GM23338 (cell line): ENCODE measurements at regions not wholly inside any gene's neighbourhood (a gene's known extent, or its start where the extent isn't known, plus 50 kb on each side); places are given as distances from the start of the nearest gene placed in this dataset.

Experiments used
- ATAC-seq: fragments of 200-7000 bp; cut with Tn5 transposase; 3 replicates; pipeline ENCODE4 v1.9.1; 2020
- DNase-seq: peaks from one replicate; pipeline ENCODE4 v3.0.0-alpha.2; 2015; ENCODE audit warnings: low spot score
- H2AFZ ChIP-seq: fragments of 200-600 bp; sonication (generic); 2 replicates; pipeline ENCODE4 v1.8.0; 2016; ENCODE audit warnings: antibody characterized with exemption, mild to moderate bottlenecking, moderate library complexity
- H3F3A ChIP-seq: fragments of 200-600 bp; sonication (generic); replicated peaks from 2 replicates; pipeline ENCODE4 v1.8.0; 2017; ENCODE audit warnings: antibody characterized with exemption, mixed run types, low read depth
- H3K27ac ChIP-seq: fragments of 200-600 bp; sonication (generic); 2 replicates; pipeline ENCODE4 v1.6.1; 2016; ENCODE audit warnings: low read depth
- H3K27me3 ChIP-seq: fragments of 200-600 bp; sonication (generic); 2 replicates; pipeline ENCODE4 v1.8.0; 2016; ENCODE audit warnings: mild to moderate bottlenecking, mixed run types, moderate library complexity; ENCODE audit not compliant: insufficient read depth
- H3K36me3 ChIP-seq: fragments of 200-600 bp; sonication (generic); 2 replicates; pipeline ENCODE4 v1.8.0; 2016; ENCODE audit warnings: mild to moderate bottlenecking; ENCODE audit not compliant: insufficient read depth
- H3K4me1 ChIP-seq: fragments of 200-600 bp; sonication (generic); 2 replicates; pipeline ENCODE4 v1.8.0; 2016; ENCODE audit warnings: mild to moderate bottlenecking, moderate library complexity; ENCODE audit not compliant: insufficient read depth
- H3K4me2 ChIP-seq: fragments of 200-600 bp; sonication (generic); 2 replicates; pipeline ENCODE4 v1.7.1; 2017; ENCODE audit warnings: mixed run types
- H3K4me3 ChIP-seq: fragments of 200-600 bp; sonication (generic); 2 replicates; pipeline ENCODE4 v1.6.1; 2016; ENCODE audit warnings: mixed run types
- H3K79me2 ChIP-seq: fragments of 200-600 bp; sonication (generic); replicated peaks from 2 replicates; pipeline ENCODE4 v1.8.0; 2017; ENCODE audit warnings: mild to moderate bottlenecking; ENCODE audit not compliant: insufficient read depth
- H3K9me2 ChIP-seq: fragments of 200-600 bp; sonication (generic); 2 replicates; pipeline ENCODE4 v1.8.0; 2017; ENCODE audit not compliant: insufficient read depth
- H4K20me1 ChIP-seq: fragments of 200-600 bp; sonication (generic); replicated peaks from 2 replicates; pipeline ENCODE4 v1.8.0; 2017; ENCODE audit warnings: mild to moderate bottlenecking; ENCODE audit not compliant: insufficient read depth
- H3K27ac Mint-ChIP-seq: 2 replicates; pipeline ENCODE4 v1.8.0; 2020; ENCODE audit warnings: inconsistent platforms, mild to moderate bottlenecking, moderate library complexity, mixed read lengths
- H3K27me3 Mint-ChIP-seq: 3 replicates; pipeline ENCODE4 v1.8.0; 2022; ENCODE audit warnings: low read depth, mild to moderate bottlenecking, moderate library complexity, mixed read lengths, inconsistent platforms; ENCODE audit not compliant: insufficient read depth, poor library complexity
- H3K36me3 Mint-ChIP-seq: 3 replicates; pipeline ENCODE4 v1.8.0; 2021; ENCODE audit warnings: low read depth, mild to moderate bottlenecking, inconsistent platforms, moderate library complexity, mixed read lengths
- H3K4me1 Mint-ChIP-seq: 3 replicates; pipeline ENCODE4 v1.8.0; 2020; ENCODE audit warnings: mild to moderate bottlenecking, inconsistent platforms, mixed read lengths
- H3K4me3 Mint-ChIP-seq: 3 replicates; pipeline ENCODE4 v1.8.0; 2021; ENCODE audit warnings: moderate library complexity, mild to moderate bottlenecking, inconsistent platforms, mixed read lengths
- H3K9me3 Mint-ChIP-seq: 3 replicates; pipeline ENCODE4 v1.8.0; 2020; ENCODE audit warnings: moderate library complexity, mild to moderate bottlenecking, inconsistent platforms, mixed read lengths
- CREB1 ChIP-seq: fragments of 250-450 bp; sonication (Bioruptor Pico); IDR thresholded peaks from 2 replicates; pipeline ENCODE4 v1.5.0; 2020; ENCODE audit warnings: low read depth, mild to moderate bottlenecking, moderate library complexity
- CTCF ChIP-seq, 2 experiments: fragments of 200-600 bp in 1 of 2; sonication (generic) in 1 of 2; conservative IDR thresholded peaks; 2 replicates each; pipeline versions ENCODE4 v1.5.1 to v1.6.1; 2016 to 2017; ENCODE audit warnings: antibody characterized with exemption in 2 of 2, low read depth in 2 of 2, mild to moderate bottlenecking in 2 of 2, moderate library complexity in 1 of 2
- ETS1 ChIP-seq: IDR thresholded peaks from 2 replicates; pipeline ENCODE4 v1.6.1; 2016; ENCODE audit warnings: antibody characterized with exemption
- EZH2 ChIP-seq: fragments of 200-600 bp; sonication (generic); IDR thresholded peaks from one replicate; pipeline ENCODE4 v1.8.0; 2017; ENCODE audit warnings: antibody characterized with exemption, mild to moderate bottlenecking, low read depth; ENCODE audit not compliant: unreplicated experiment
- JUNB ChIP-seq: IDR thresholded peaks from one replicate; pipeline ENCODE4 v1.6.1; 2016; ENCODE audit warnings: antibody characterized with exemption; ENCODE audit not compliant: unreplicated experiment
- NANOG ChIP-seq: IDR thresholded peaks from 2 replicates; pipeline ENCODE4 v1.6.1; 2016; ENCODE audit warnings: antibody characterized with exemption, borderline replicate concordance
- STAT1 ChIP-seq: IDR thresholded peaks from one replicate; pipeline ENCODE4 v1.6.1; 2016; ENCODE audit warnings: antibody characterized with exemption; ENCODE audit not compliant: unreplicated experiment
- ZNF114 ChIP-seq: fragments of 250-450 bp; sonication (Bioruptor Pico); IDR thresholded peaks from 2 replicates; pipeline ENCODE4 v1.5.0; 2020; ENCODE audit warnings: mild to moderate bottlenecking, moderate library complexity
- TF ChIP-seq, protein P1 (sequence below): IDR thresholded peaks from one replicate; pipeline ENCODE4 v1.6.1; 2018; ENCODE audit warnings: antibody characterized with exemption; ENCODE audit not compliant: unreplicated experiment
- TF ChIP-seq, protein P2 (sequence below): fragments of 250-450 bp; sonication (Bioruptor Pico); IDR thresholded peaks from 2 replicates; pipeline ENCODE4 v1.5.0; 2020; ENCODE audit warnings: mild to moderate bottlenecking, moderate library complexity

DNA sequence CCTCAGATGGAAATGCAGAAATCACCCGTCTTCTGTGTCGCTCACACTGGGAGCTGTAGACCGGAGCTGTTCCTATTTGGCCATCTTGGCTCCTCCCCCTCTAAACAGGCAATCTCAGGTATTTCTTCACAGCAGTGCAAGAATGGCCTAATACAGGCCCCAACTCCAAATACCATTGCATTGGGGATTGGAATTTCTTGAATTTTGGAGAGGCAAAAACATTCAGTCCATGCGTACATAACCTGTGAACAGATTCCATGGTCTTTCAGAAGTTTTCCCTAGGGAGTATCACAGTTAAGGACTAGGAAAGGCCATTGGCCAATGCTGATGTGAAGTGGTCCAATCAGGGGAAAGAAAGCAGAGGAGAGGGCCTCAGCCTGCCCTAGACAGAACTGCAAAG, 128.2 kb upstream of the NOCT start:
- Histone ChIP-seq H3K27ac (no peak overlapping the region), H3K4me1 (peaks cover 29% of the 10 kb centered on the region), H3K27me3 (no peaks in the 10 kb centered on the region), H2AFZ (no peak overlapping the region), H4K20me1 (no peaks in the 10 kb centered on the region), H3K79me2 (no peaks in the 10 kb centered on the region), H3K4me3 (no peak overlapping the region), H3K4me2 (no peak overlapping the region), H3K9me2 (no peaks in the 10 kb centered on the region), H3F3A (no peaks in the 10 kb centered on the region), H3K36me3 (peaks cover 5% of the 10 kb centered on the region)
- no peak for DNase-seq
- no peak for TF ChIP-seq ETS1
- no peak for TF ChIP-seq JUNB
- TF ChIP-seq ZNF114 (CRISPR knock-in tag), result no peak
- TF ChIP-seq STAT1, result no peak
- TF ChIP-seq CTCF (conservative IDR thresholded peaks at IDR 0.05; ENCODE audit: low read depth in 2 of 2), result no peak
- TF ChIP-seq NANOG, result no peak
- TF ChIP-seq CREB1 (CRISPR knock-in tag), result no peak
- TF ChIP-seq, protein P1, sequence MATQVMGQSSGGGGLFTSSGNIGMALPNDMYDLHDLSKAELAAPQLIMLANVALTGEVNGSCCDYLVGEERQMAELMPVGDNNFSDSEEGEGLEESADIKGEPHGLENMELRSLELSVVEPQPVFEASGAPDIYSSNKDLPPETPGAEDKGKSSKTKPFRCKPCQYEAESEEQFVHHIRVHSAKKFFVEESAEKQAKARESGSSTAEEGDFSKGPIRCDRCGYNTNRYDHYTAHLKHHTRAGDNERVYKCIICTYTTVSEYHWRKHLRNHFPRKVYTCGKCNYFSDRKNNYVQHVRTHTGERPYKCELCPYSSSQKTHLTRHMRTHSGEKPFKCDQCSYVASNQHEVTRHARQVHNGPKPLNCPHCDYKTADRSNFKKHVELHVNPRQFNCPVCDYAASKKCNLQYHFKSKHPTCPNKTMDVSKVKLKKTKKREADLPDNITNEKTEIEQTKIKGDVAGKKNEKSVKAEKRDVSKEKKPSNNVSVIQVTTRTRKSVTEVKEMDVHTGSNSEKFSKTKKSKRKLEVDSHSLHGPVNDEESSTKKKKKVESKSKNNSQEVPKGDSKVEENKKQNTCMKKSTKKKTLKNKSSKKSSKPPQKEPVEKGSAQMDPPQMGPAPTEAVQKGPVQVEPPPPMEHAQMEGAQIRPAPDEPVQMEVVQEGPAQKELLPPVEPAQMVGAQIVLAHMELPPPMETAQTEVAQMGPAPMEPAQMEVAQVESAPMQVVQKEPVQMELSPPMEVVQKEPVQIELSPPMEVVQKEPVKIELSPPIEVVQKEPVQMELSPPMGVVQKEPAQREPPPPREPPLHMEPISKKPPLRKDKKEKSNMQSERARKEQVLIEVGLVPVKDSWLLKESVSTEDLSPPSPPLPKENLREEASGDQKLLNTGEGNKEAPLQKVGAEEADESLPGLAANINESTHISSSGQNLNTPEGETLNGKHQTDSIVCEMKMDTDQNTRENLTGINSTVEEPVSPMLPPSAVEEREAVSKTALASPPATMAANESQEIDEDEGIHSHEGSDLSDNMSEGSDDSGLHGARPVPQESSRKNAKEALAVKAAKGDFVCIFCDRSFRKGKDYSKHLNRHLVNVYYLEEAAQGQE, result no peak
- TF ChIP-seq EZH2, result no peak
- TF ChIP-seq, protein P2, sequence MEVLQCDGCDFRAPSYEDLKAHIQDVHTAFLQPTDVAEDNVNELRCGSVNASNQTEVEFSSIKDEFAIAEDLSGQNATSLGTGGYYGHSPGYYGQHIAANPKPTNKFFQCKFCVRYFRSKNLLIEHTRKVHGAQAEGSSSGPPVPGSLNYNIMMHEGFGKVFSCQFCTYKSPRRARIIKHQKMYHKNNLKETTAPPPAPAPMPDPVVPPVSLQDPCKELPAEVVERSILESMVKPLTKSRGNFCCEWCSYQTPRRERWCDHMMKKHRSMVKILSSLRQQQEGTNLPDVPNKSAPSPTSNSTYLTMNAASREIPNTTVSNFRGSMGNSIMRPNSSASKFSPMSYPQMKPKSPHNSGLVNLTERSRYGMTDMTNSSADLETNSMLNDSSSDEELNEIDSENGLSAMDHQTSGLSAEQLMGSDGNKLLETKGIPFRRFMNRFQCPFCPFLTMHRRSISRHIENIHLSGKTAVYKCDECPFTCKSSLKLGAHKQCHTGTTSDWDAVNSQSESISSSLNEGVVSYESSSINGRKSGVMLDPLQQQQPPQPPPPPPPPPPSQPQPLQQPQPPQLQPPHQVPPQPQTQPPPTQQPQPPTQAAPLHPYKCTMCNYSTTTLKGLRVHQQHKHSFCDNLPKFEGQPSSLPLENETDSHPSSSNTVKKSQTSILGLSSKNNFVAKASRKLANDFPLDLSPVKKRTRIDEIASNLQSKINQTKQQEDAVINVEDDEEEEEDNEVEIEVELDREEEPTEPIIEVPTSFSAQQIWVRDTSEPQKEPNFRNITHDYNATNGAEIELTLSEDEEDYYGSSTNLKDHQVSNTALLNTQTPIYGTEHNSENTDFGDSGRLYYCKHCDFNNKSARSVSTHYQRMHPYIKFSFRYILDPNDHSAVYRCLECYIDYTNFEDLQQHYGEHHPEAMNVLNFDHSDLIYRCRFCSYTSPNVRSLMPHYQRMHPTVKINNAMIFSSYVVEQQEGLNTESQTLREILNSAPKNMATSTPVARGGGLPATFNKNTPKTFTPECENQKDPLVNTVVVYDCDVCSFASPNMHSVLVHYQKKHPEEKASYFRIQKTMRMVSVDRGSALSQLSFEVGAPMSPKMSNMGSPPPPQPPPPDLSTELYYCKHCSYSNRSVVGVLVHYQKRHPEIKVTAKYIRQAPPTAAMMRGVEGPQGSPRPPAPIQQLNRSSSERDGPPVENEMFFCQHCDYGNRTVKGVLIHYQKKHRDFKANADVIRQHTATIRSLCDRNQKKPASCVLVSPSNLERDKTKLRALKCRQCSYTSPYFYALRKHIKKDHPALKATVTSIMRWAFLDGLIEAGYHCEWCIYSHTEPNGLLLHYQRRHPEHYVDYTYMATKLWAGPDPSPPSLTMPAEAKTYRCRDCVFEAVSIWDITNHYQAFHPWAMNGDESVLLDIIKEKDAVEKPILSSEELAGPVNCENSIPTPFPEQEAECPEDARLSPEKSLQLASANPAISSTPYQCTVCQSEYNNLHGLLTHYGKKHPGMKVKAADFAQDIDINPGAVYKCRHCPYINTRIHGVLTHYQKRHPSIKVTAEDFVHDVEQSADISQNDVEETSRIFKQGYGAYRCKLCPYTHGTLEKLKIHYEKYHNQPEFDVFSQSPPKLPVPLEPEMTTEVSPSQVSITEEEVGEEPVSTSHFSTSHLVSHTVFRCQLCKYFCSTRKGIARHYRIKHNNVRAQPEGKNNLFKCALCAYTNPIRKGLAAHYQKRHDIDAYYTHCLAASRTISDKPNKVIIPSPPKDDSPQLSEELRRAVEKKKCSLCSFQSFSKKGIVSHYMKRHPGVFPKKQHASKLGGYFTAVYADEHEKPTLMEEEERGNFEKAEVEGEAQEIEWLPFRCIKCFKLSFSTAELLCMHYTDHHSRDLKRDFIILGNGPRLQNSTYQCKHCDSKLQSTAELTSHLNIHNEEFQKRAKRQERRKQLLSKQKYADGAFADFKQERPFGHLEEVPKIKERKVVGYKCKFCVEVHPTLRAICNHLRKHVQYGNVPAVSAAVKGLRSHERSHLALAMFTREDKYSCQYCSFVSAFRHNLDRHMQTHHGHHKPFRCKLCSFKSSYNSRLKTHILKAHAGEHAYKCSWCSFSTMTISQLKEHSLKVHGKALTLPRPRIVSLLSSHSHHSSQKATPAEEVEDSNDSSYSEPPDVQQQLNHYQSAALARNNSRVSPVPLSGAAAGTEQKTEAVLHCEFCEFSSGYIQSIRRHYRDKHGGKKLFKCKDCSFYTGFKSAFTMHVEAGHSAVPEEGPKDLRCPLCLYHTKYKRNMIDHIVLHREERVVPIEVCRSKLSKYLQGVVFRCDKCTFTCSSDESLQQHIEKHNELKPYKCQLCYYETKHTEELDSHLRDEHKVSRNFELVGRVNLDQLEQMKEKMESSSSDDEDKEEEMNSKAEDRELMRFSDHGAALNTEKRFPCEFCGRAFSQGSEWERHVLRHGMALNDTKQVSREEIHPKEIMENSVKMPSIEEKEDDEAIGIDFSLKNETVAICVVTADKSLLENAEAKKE (CRISPR knock-in tag), result no peak
- ATAC-seq, result no peak
- peaks cover 27% of the 10 kb centered on the region for H3K9me3 Mint-ChIP-seq
- H3K36me3 Mint-ChIP-seq, result peaks cover 30% of the 10 kb centered on the region; the same call in 2 of the 3 replicates
- no peaks in the 10 kb centered on the region for H3K27me3 Mint-ChIP-seq
- no peak overlapping the region for H3K27ac Mint-ChIP-seq
- H3K4me1 Mint-ChIP-seq, result peaks cover 30% of the 10 kb centered on the region
- H3K4me3 Mint-ChIP-seq, result no peak overlapping the region
